GM12878 (cell line): ENCODE measurements at regions not wholly inside any gene's neighbourhood (a gene's known extent, or its start where the extent isn't known, plus 50 kb on each side); places are given as distances from the start of the nearest gene placed in this dataset.

Experiments
- ATAC-seq: fragments of 200-7000 bp; cut with Tn5 transposase; 3 replicates; pipeline ENCODE4 v1.9.1; 2020; ENCODE audit warnings: mild to moderate bottlenecking, moderate library complexity
- BruUV-seq: library from RNA; stranded (reverse); fragments of 400-500 nt; replicated peaks from 2 replicates; lab custom pipeline; 2021; lab: Mats Ljungman, UMichigan
- CTCF ChIA-PET: fragments of 300-600 bp; sonication (Branson Sonifier 250); formaldehyde crosslinking; extraction: SDS; loops from one replicate; lab custom pipeline; 2021; ENCODE audit warnings: inconsistent platforms; lab: Yijun Ruan, JAX
- POLR2A ChIA-PET: fragments of 350-600 bp; formaldehyde crosslinking; extraction: SDS; loops from one replicate; lab custom pipeline; 2021; ENCODE audit warnings: inconsistent platforms; lab: Charles Lee
- RAD21 ChIA-PET: fragments of 300-600 bp; sonication (Branson Sonifier 250); formaldehyde crosslinking; loops from one replicate; lab custom pipeline; 2023; ENCODE audit warnings: antibody characterized with exemption; ENCODE audit not compliant: unreplicated experiment; lab: Charles Lee
- SMC1A ChIA-PET: fragments of 300-600 bp; sonication (Branson Sonifier 250); formaldehyde crosslinking; loops from one replicate; lab custom pipeline; 2023; ENCODE audit not compliant: unreplicated experiment, uncharacterized antibody; lab: Charles Lee
- DNase-seq: peaks from one replicate; pipeline ENCODE4 v3.0.0-alpha.2; 2011; ENCODE audit warnings: low read depth, low spot score
- FAIRE-seq: peaks from 3 replicates; lab custom pipeline; 2011; peaks lifted over from hg19 to GRCh38; lab: Jason Lieb, UNC
- H2AFZ ChIP-seq: 2 replicates; pipeline ENCODE4 v1.6.0; 2011; ENCODE audit warnings: low read depth, low read length, control low read depth; ENCODE audit not compliant: control insufficient read depth
- H3K27ac ChIP-seq: 2 replicates; pipeline ENCODE4 v1.5.1; 2011; ENCODE audit warnings: control low read depth; ENCODE audit not compliant: control insufficient read depth, insufficient read depth
- H3K27me3 ChIP-seq, 2 experiments: replicated peaks in 1 of 2; 2 replicates each; pipeline versions ENCODE4 v1.6.0 to v1.6.1; 2011; ENCODE audit warnings: low read length in 1 of 2; ENCODE audit not compliant: control insufficient read depth in 2 of 2, insufficient read depth in 2 of 2
- H3K36me3 ChIP-seq, 2 experiments: 2 replicates each; pipeline ENCODE4 v1.5.1; 2011; ENCODE audit warnings: low read length in 1 of 2; ENCODE audit not compliant: control insufficient read depth in 2 of 2, insufficient read depth in 2 of 2
- H3K4me1 ChIP-seq: 2 replicates; pipeline ENCODE4 v1.6.1; 2011; ENCODE audit warnings: mild to moderate bottlenecking, low read length, moderate library complexity, mixed read lengths; ENCODE audit not compliant: control insufficient read depth, insufficient read depth
- H3K4me2 ChIP-seq: 2 replicates; pipeline ENCODE4 v1.6.0; 2011; ENCODE audit warnings: control low read depth; ENCODE audit not compliant: control insufficient read depth, insufficient read depth
- H3K4me3 ChIP-seq: fragments of 200-600 bp; sonication (generic); 2 replicates; pipeline ENCODE4 v1.5.1; 2016
- H3K79me2 ChIP-seq: 2 replicates; pipeline ENCODE4 v1.6.0; 2011; ENCODE audit warnings: low read length; ENCODE audit not compliant: control insufficient read depth, insufficient read depth
- H3K9ac ChIP-seq: 2 replicates; pipeline ENCODE4 v1.8.0; 2011; ENCODE audit warnings: low read length, control low read depth, mixed read lengths; ENCODE audit not compliant: control insufficient read depth, insufficient read depth
- H3K9me3 ChIP-seq: replicated peaks from 3 replicates; pipeline ENCODE4 v1.5.1; 2011; ENCODE audit warnings: mild to moderate bottlenecking, low read length; ENCODE audit not compliant: control insufficient read depth, insufficient read depth
- H4K20me1 ChIP-seq: 2 replicates; pipeline ENCODE4 v1.6.0; 2011; ENCODE audit not compliant: control insufficient read depth, insufficient read depth
- BACH1 ChIP-seq: fragments of 450-650 bp; IDR thresholded peaks from 2 replicates; pipeline ENCODE4 v1.6.1; 2017; ENCODE audit warnings: mild to moderate bottlenecking, borderline replicate concordance
- BHLHE40 ChIP-seq, 2 experiments: fragments of 450-650 bp in 1 of 2; IDR thresholded peaks; 2 replicates each; pipeline ENCODE4 v1.6.1; 2011 to 2017; ENCODE audit warnings: low read depth in 2 of 2, borderline replicate concordance in 1 of 2, improper control_type of control experiment in 1 of 2, low read length in 1 of 2, mild to moderate bottlenecking in 1 of 2
- CBX3 ChIP-seq: fragments of 200-600 bp; sonication (generic); IDR thresholded peaks from 2 replicates; pipeline ENCODE4 v1.6.1; 2016; ENCODE audit warnings: low read depth, borderline replicate concordance
- CREM ChIP-seq: IDR thresholded peaks from 2 replicates; pipeline ENCODE4 v1.6.1; 2014; ENCODE audit warnings: antibody characterized with exemption, low read depth
- E2F8 ChIP-seq: fragments of 450-650 bp; IDR thresholded peaks from 2 replicates; pipeline ENCODE4 v1.6.1; 2018; ENCODE audit warnings: mild to moderate bottlenecking, low read depth, moderate library complexity; ENCODE audit not compliant: partially characterized antibody
- E4F1 ChIP-seq: fragments of 450-650 bp; IDR thresholded peaks from 2 replicates; pipeline ENCODE4 v1.6.1; 2018; ENCODE audit warnings: borderline replicate concordance, mild to moderate bottlenecking; ENCODE audit not compliant: partially characterized antibody
- EED ChIP-seq: sonication (generic); IDR thresholded peaks from 2 replicates; pipeline ENCODE4 v1.6.1; 2016; ENCODE audit warnings: antibody characterized with exemption, low read depth
- ESRRA ChIP-seq: IDR thresholded peaks from 2 replicates; pipeline ENCODE4 v1.6.1; 2012; ENCODE audit warnings: mild to moderate bottlenecking, low read length, improper control_type of control experiment
- SMARCA5 ChIP-seq: fragments of 450-650 bp; IDR thresholded peaks from 2 replicates; pipeline ENCODE4 v1.6.1; 2017; ENCODE audit warnings: mild to moderate bottlenecking
- WRNIP1 ChIP-seq: IDR thresholded peaks from 2 replicates; pipeline ENCODE4 v1.6.1; 2011; ENCODE audit warnings: low read depth, low read length, improper control_type of control experiment, borderline replicate concordance
- ZSCAN29 ChIP-seq: fragments of 450-650 bp; IDR thresholded peaks from 2 replicates; pipeline ENCODE4 v1.6.1; 2017; ENCODE audit warnings: mild to moderate bottlenecking, moderate library complexity
- WGBS: methylation state at CpG from one replicate; pipeline ENCODE4 v1.1.6; 2016; ENCODE audit warnings: low lambda C conversion rate; ENCODE audit not compliant: insufficient replicate concordance, insufficient coverage; ENCODE audit errors: missing lambda C conversion rate; 5-methylcytosine and 5-hydroxymethylcytosine counted together
- in situ Hi-C: fragments of 300-500 bp; cut with MboI; formaldehyde crosslinking; loops from 9 replicates; pipeline ENCODE4 v1.14.3; 2018; ENCODE audit warnings: mixed read lengths
- intact Hi-C: fragments of 100-400 bp; cut with micrococcal nuclease; formaldehyde crosslinking; loops from one replicate; pipeline ENCODE4 v1.14.2; 2022; ENCODE audit not compliant: unreplicated experiment

- no TSS peak for BruUV-seq
- Histone ChIP-seq H3K36me3 (no peaks in the 10 kb centered on the region), H2AFZ (no peak overlapping the region), H3K4me1 (no peaks in the 10 kb centered on the region), H3K79me2 (no peaks in the 10 kb centered on the region), H4K20me1 (no peaks in the 10 kb centered on the region), H3K9ac (no peak overlapping the region), H3K27me3 (no peaks in the 10 kb centered on the region), H3K4me2 (no peak overlapping the region), H3K9me3 (no peaks in the 10 kb centered on the region; the same call in 2 of the 3 replicates), H3K27ac (no peak overlapping the region), H3K4me3 (no peak overlapping the region)
- ChIA-PET RAD21 (no interaction called here), SMC1A (interaction anchor here (1.6 kb wide), 1 partner anchor 18 kb away, joined by 5 read pairs; no protein-coding TSS in a partner anchor), CTCF (no interaction called here), POLR2A (no interaction called here)
- FAIRE-seq (no peak), DNase-seq (no peak), ATAC-seq (no peak)
- TF ChIP-seq CREM: no peak
- TF ChIP-seq EED: no peak
- TF ChIP-seq CBX3: no peak
- TF ChIP-seq WRNIP1: no peak
- no peak for TF ChIP-seq BHLHE40 (IDR thresholded peaks at IDR 0.05; ENCODE audit: borderline replicate concordance in 1 of 2, low read depth in 2 of 2, low read length in 1 of 2)
- TF ChIP-seq ZSCAN29: no peak
- no peak for TF ChIP-seq SMARCA5
- intact Hi-C loops: no loop called here
- in situ Hi-C loops: no loop called here
These were observed 744.3 kb upstream of the ACVR2A start for GRCh38 chr2:147100406-147101035.

GRCh38 chr2:147099845-147100244, 745.0 kb upstream of the ACVR2A start:
- CTCF ChIA-PET: interaction anchor here (0.7 to 1.8 kb wide), 3 partner anchors 10 to 812 kb away, joined by 3 to 12 read pairs (median 3); no protein-coding TSS in a partner anchor
- BruUV-seq: no TSS peak
- H3K27me3 ChIP-seq: no peaks in the 10 kb centered on the region
- no peak overlapping the region for H3K4me3 ChIP-seq
- no peak overlapping the region for H3K4me2 ChIP-seq
- H2AFZ ChIP-seq: no peak overlapping the region
- no peak overlapping the region for H3K9ac ChIP-seq
- no peaks in the 10 kb centered on the region; the same call in 2 of the 3 replicates for H3K9me3 ChIP-seq
- no peak overlapping the region for H3K27ac ChIP-seq
- SMC1A ChIA-PET: interaction anchor here (1.5 to 1.6 kb wide), 2 partner anchors 9 to 17 kb away, joined by 4 to 5 read pairs; no protein-coding TSS in a partner anchor
- POLR2A ChIA-PET: no interaction called here
- 90% methylated on average over 2 of the region's 2 CpGs for WGBS
- DNase-seq: no peak
- H3K4me1 ChIP-seq: no peaks in the 10 kb centered on the region
- RAD21 ChIA-PET: no interaction called here
- no peak for ATAC-seq
- FAIRE-seq: no peak
- H3K36me3 ChIP-seq: no peaks in the 10 kb centered on the region
- no peaks in the 10 kb centered on the region for H4K20me1 ChIP-seq
- in situ Hi-C loops: no loop called here
- intact Hi-C loops: no loop called here
- H3K79me2 ChIP-seq: no peaks in the 10 kb centered on the region
- TF ChIP-seq E2F8: no peak
- no peak for TF ChIP-seq ESRRA
- TF ChIP-seq E4F1: no peak
- no peak for TF ChIP-seq BACH1
